Mesenchymal stem cell (in vitro differentiated cells and primary cell): ENCODE measurements at regions not wholly inside any gene's neighbourhood (a gene's known extent, or its start where the extent isn't known, plus 50 kb on each side); places are given as distances from the start of the nearest gene placed in this dataset.

Experiments
- DNase-seq: peaks from one replicate; pipeline ENCODE4 v3.0.0-alpha.2; 2013
- H2AFZ ChIP-seq: one replicate; pipeline ENCODE4 v1.6.1; 2013; ENCODE audit warnings: low read depth, mild to moderate bottlenecking, control low read depth, inconsistent platforms, low read length, moderate library complexity
- H2AK5ac ChIP-seq: 2 replicates; pipeline ENCODE4 v1.6.1; 2013; ENCODE audit warnings: low read length, moderate library complexity, mild to moderate bottlenecking, inconsistent platforms; ENCODE audit not compliant: severe bottlenecking
- H2BK120ac ChIP-seq: one replicate; pipeline ENCODE4 v1.6.1; 2013; ENCODE audit warnings: low read depth, mild to moderate bottlenecking, inconsistent platforms, low read length, moderate library complexity
- H2BK12ac ChIP-seq, 2 experiments: one replicate each; pipeline ENCODE4 v1.6.1; 2013; ENCODE audit warnings: inconsistent platforms in 2 of 2, low read length in 2 of 2, mild to moderate bottlenecking in 2 of 2, moderate library complexity in 2 of 2, control low read depth in 1 of 2
- H2BK15ac ChIP-seq: one replicate; pipeline ENCODE4 v1.6.1; 2013; ENCODE audit warnings: mild to moderate bottlenecking, low read depth, inconsistent platforms; ENCODE audit not compliant: poor library complexity, severe bottlenecking
- H2BK5ac ChIP-seq: 2 replicates; pipeline ENCODE4 v1.6.1; 2013; ENCODE audit warnings: low read depth, mild to moderate bottlenecking, low read length, control low read depth, inconsistent platforms; ENCODE audit not compliant: poor library complexity, severe bottlenecking
- H3K14ac ChIP-seq, 2 experiments: one replicate each; pipeline ENCODE4 v1.6.1; 2013; ENCODE audit warnings: inconsistent platforms in 2 of 2, low read length in 2 of 2, control low read depth in 1 of 2, mild to moderate bottlenecking in 1 of 2, moderate library complexity in 1 of 2
- H3K18ac ChIP-seq, 2 experiments: one replicate each; pipeline ENCODE4 v1.6.1; 2013; ENCODE audit warnings: inconsistent platforms in 2 of 2, low read length in 2 of 2, control low read depth in 1 of 2, low read depth in 1 of 2, mild to moderate bottlenecking in 1 of 2
- H3K23ac ChIP-seq, 2 experiments: one replicate each; pipeline ENCODE4 v1.6.1; 2013; ENCODE audit warnings: inconsistent platforms in 2 of 2, low read length in 2 of 2, mild to moderate bottlenecking in 2 of 2, moderate library complexity in 2 of 2, control low read depth in 1 of 2
- H3K27ac ChIP-seq: 2 replicates; pipeline ENCODE4 v1.5.1; 2013; ENCODE audit warnings: mild to moderate bottlenecking, moderate library complexity, low read length, control low read depth, inconsistent platforms; ENCODE audit not compliant: poor library complexity, severe bottlenecking
- H3K27me3 ChIP-seq, 2 experiments: 2 replicates each; pipeline versions ENCODE4 v1.6.1 to v1.7.0; 2013; ENCODE audit warnings: low read length in 2 of 2, mild to moderate bottlenecking in 2 of 2, moderate library complexity in 2 of 2, control low read depth in 1 of 2, inconsistent platforms in 1 of 2; ENCODE audit not compliant: control insufficient read depth in 1 of 2, insufficient read depth in 1 of 2
- H3K36me3 ChIP-seq, 2 experiments: 2 replicates each; pipeline versions ENCODE4 v1.6.1 to v1.7.0; 2013; ENCODE audit warnings: low read length in 2 of 2, control low read depth in 1 of 2, inconsistent platforms in 1 of 2, low read depth in 1 of 2, mild to moderate bottlenecking in 1 of 2; ENCODE audit not compliant: insufficient read depth in 2 of 2, control insufficient read depth in 1 of 2
- H3K4ac ChIP-seq, 2 experiments: one replicate each; pipeline ENCODE4 v1.6.1; 2013; ENCODE audit warnings: inconsistent platforms in 2 of 2, low read length in 2 of 2, mild to moderate bottlenecking in 2 of 2, moderate library complexity in 2 of 2, control low read depth in 1 of 2, low read depth in 1 of 2
- H3K4me1 ChIP-seq: 2 replicates; pipeline ENCODE4 v1.6.1; 2013; ENCODE audit warnings: low read depth, low read length, control low read depth; ENCODE audit not compliant: control insufficient read depth, insufficient read depth
- H3K4me2 ChIP-seq: 2 replicates; pipeline ENCODE4 v1.6.1; 2013; ENCODE audit warnings: low read length, mild to moderate bottlenecking, inconsistent platforms; ENCODE audit not compliant: poor library complexity, severe bottlenecking
- H3K4me3 ChIP-seq, 2 experiments: 2 replicates each; pipeline versions ENCODE4 v1.5.1 to v1.7.0; 2013; ENCODE audit warnings: low read length in 2 of 2, mild to moderate bottlenecking in 2 of 2, control low read depth in 1 of 2, low read depth in 1 of 2; ENCODE audit not compliant: insufficient read depth in 1 of 2
- H3K79me1 ChIP-seq: replicated peaks from 2 replicates; pipeline ENCODE4 v1.6.1; 2013; ENCODE audit warnings: mild to moderate bottlenecking, control low read depth, low read length, inconsistent platforms; ENCODE audit not compliant: poor library complexity, severe bottlenecking
- H3K9ac ChIP-seq: 2 replicates; pipeline ENCODE4 v1.7.0; 2013; ENCODE audit warnings: mild to moderate bottlenecking, low read length, moderate library complexity
- H3K9me3 ChIP-seq: 2 replicates; pipeline ENCODE4 v1.7.0; 2013; ENCODE audit warnings: mild to moderate bottlenecking, low read length; ENCODE audit not compliant: control insufficient read depth
- H4K8ac ChIP-seq: one replicate; pipeline ENCODE4 v1.6.1; 2013; ENCODE audit warnings: inconsistent platforms, mild to moderate bottlenecking, low read length, moderate library complexity
- H4K91ac ChIP-seq: one replicate; pipeline ENCODE4 v1.6.1; 2013; ENCODE audit warnings: mild to moderate bottlenecking, low read length, inconsistent platforms
- WGBS: methylation state at CpG from one replicate; pipeline ENCODE4 v1.1.7; 2013; ENCODE audit warnings: mixed read lengths; 5-methylcytosine and 5-hydroxymethylcytosine counted together

DNA sequence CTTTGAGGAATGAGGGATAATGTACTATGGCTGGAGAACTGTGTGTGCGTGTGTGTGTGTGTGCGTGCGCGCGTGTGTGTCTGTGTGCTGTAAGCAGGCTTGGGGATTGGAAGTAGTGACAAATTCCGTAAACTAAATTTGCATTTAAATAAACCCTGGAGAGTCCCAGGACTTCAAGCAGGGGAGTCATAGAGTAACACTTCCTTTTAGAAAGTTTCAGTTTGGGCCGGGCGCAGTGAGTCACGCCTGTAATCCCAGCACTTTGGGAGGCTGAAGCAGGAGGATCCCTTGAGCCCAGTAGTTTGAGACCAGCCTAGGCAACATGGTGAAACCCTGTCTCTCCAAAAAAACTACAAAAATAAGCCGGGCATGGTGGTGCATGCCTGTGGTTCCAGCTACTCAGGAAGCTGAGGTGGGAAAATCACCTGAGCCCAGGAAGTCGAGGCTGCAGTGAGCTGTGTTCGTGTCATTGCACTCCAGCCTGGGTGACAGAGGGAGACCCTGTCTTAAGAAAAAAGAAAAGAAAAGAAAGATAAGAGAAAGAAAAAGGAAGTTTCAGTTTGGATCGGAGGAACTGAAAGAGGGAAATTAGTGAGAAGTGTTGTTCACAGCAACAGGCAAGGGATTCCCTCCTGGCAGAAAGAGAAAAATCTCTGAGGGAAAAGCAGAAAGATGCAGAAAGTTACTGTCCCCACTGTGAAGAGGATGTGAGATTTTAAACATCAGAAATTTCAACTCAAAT lies 222.7 kb upstream of the SOX5 start:
- no peak overlapping the region for H3K9ac ChIP-seq
- H3K4me1 ChIP-seq: no peaks in the 10 kb centered on the region
- no peak for DNase-seq
- H3K27me3 ChIP-seq: no peaks in the 10 kb centered on the region
- H4K8ac ChIP-seq: no peak overlapping the region
- no peak overlapping the region for H3K18ac ChIP-seq
- no peak overlapping the region for H2BK120ac ChIP-seq
- no peak overlapping the region for H3K4me3 ChIP-seq
- H2BK5ac ChIP-seq: no peak overlapping the region
- no peak overlapping the region for H2AFZ ChIP-seq
- no peak overlapping the region for H4K91ac ChIP-seq
- no peaks in the 10 kb centered on the region for H3K9me3 ChIP-seq
- H3K14ac ChIP-seq: no peak overlapping the region
- 96% methylated on average over 13 of the region's 13 CpGs for WGBS
- H3K4me2 ChIP-seq: no peak overlapping the region
- no peaks in the 10 kb centered on the region for H3K79me1 ChIP-seq
- no peak overlapping the region for H2AK5ac ChIP-seq
- no peak overlapping the region for H2BK15ac ChIP-seq
- no peak overlapping the region for H3K27ac ChIP-seq
- H3K4ac ChIP-seq: no peak overlapping the region
- H3K36me3 ChIP-seq: no peaks in the 10 kb centered on the region
- no peak overlapping the region for H3K23ac ChIP-seq
- no peak overlapping the region for H2BK12ac ChIP-seq

DNA sequence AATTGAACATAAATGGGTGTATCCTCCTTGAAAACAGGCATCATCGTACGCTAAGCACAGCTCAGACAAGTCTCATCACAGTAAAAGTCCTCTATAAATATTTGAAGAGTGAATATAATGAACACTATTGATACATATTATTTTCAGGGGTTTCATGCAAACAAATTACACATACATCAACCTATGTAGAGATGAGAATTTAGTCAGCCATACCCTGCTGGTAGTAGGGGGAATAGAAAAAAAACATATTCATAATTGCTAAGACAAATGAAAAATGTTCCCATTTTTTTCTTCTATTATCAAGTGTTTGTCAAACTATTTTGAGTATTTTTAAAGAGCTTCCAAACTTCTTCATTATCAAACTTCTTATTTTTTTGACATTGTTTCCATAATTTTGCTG lies 205.6 kb upstream of the SOX5 start:
- no peaks in the 10 kb centered on the region for H3K36me3 ChIP-seq
- H3K79me1 ChIP-seq: no peaks in the 10 kb centered on the region
- H2AFZ ChIP-seq: no peak overlapping the region
- no peak overlapping the region for H3K4me3 ChIP-seq
- no peak overlapping the region for H3K27ac ChIP-seq
- H3K4me1 ChIP-seq: no peaks in the 10 kb centered on the region
- H4K91ac ChIP-seq: no peak overlapping the region
- no peak overlapping the region for H3K18ac ChIP-seq
- H3K14ac ChIP-seq: no peak overlapping the region
- no peaks in the 10 kb centered on the region for H3K9me3 ChIP-seq
- H2BK12ac ChIP-seq: no peak overlapping the region
- no CpG with 5 or more reads among the region's 2 CpGs for WGBS
- no peak overlapping the region for H2BK15ac ChIP-seq
- H3K23ac ChIP-seq: no peak overlapping the region
- H3K9ac ChIP-seq: no peak overlapping the region
- DNase-seq: no peak
- H3K27me3 ChIP-seq: no peaks in the 10 kb centered on the region
- no peak overlapping the region for H2BK5ac ChIP-seq
- H3K4ac ChIP-seq: no peak overlapping the region
- no peak overlapping the region for H2BK120ac ChIP-seq
- no peak overlapping the region for H4K8ac ChIP-seq
- no peak overlapping the region for H2AK5ac ChIP-seq
- H3K4me2 ChIP-seq: no peak overlapping the region

DNA sequence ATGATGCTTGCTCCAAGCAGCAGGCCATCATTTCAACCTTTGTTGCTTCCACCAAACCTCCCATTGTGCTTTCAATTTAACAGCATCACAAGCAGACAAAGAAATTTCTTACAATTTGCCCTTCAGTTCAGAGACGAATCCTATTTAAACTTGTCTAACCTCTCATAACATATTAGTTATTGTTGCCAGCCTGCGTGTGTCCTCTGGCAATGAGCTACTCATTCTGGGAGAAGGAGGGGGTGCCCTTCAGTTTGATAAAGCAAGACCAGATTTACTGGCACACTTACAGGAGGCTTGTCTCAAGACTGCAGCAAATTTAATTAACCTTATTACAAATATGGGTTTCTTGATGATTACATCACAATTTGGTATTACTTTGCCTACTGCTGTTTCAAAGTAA lies 203.6 kb upstream of the SOX5 start:
- H3K14ac ChIP-seq: no peak overlapping the region
- no peak overlapping the region for H3K4ac ChIP-seq
- no peak overlapping the region for H3K23ac ChIP-seq
- H2BK120ac ChIP-seq: no peak overlapping the region
- H2AK5ac ChIP-seq: no peak overlapping the region
- 100% methylated on average over 2 of the region's 2 CpGs for WGBS
- no peak overlapping the region for H2BK5ac ChIP-seq
- no peak overlapping the region for H2BK15ac ChIP-seq
- H3K4me2 ChIP-seq: no peak overlapping the region
- H4K91ac ChIP-seq: no peak overlapping the region
- no peak overlapping the region for H3K9ac ChIP-seq
- no peaks in the 10 kb centered on the region for H3K4me1 ChIP-seq
- H3K27me3 ChIP-seq: no peaks in the 10 kb centered on the region
- no peak for DNase-seq
- H2AFZ ChIP-seq: no peak overlapping the region
- H3K27ac ChIP-seq: no peak overlapping the region
- H3K36me3 ChIP-seq: no peaks in the 10 kb centered on the region
- H3K9me3 ChIP-seq: no peaks in the 10 kb centered on the region
- H4K8ac ChIP-seq: no peak overlapping the region
- no peaks in the 10 kb centered on the region for H3K79me1 ChIP-seq
- H3K18ac ChIP-seq: no peak overlapping the region
- H2BK12ac ChIP-seq: no peak overlapping the region
- no peak overlapping the region for H3K4me3 ChIP-seq

DNA sequence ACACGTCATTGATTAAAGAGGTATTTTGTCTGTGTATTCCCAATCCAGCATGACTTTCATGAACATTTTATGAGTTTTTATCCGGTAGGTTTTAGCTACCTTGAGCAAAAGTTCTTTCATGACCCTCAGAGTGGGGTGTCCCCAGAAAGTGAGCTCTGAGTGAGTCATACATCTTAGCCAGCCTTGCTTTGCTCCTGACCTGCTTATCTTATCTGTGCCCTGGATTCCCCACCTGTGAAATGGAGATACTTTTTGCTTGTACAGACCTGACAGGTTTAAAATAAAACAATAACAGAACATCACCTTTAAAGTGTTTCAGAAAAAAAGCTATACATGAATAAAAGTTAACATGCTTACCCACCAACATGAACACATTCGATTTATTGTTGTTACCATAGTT lies 202.8 kb upstream of the SOX5 start:
- WGBS: 96% methylated on average over 1 of the region's 3 CpGs
- H3K9ac ChIP-seq: no peak overlapping the region

More for the DNA sequence above, 202.8 kb upstream of the SOX5 start:
- Histone ChIP-seq H4K91ac (no peak overlapping the region), H3K36me3 (no peaks in the 10 kb centered on the region), H3K27ac (no peak overlapping the region), H3K79me1 (no peaks in the 10 kb centered on the region), H3K4ac (no peak overlapping the region), H2AK5ac (no peak overlapping the region), H2AFZ (no peak overlapping the region), H3K14ac (no peak overlapping the region), H4K8ac (no peak overlapping the region), H2BK5ac (no peak overlapping the region), H3K4me3 (no peak overlapping the region), H3K27me3 (no peaks in the 10 kb centered on the region), H3K23ac (no peak overlapping the region), H2BK120ac (no peak overlapping the region), H2BK12ac (no peak overlapping the region), H3K9me3 (no peaks in the 10 kb centered on the region), H3K4me2 (no peak overlapping the region), H3K18ac (no peak overlapping the region), H3K4me1 (no peaks in the 10 kb centered on the region), H2BK15ac (no peak overlapping the region)
- no peak for DNase-seq
